ENCODE measurements at regions not wholly inside any gene's neighbourhood (a gene's known extent, or its start where the extent isn't known, plus 50 kb on each side); places are given as distances from the start of the nearest gene placed in this dataset.

GRCh38 chr17:71037386-71037785, 868.1 kb downstream of the KCNJ2 start:
- TF ChIP-seq CTCF (conservative IDR thresholded peaks at IDR 0.05; ENCODE audit: low read depth, low read length) (no peak), EZH2 (IDR thresholded peaks at IDR 0.05; ENCODE audit: low read length, unreplicated experiment) (no peak), EZH2phosphoT487 (IDR thresholded peaks at IDR 0.05; ENCODE audit: borderline replicate concordance, low read length) (no peak)
